ENCODE measurements at regions not wholly inside any gene's neighbourhood (a gene's known extent, or its start where the extent isn't known, plus 50 kb on each side); places are given as distances from the start of the nearest gene placed in this dataset.
"Not testable (repeated sequence)": the region's sequence is repeated elsewhere in the genome, so short reads cannot be mapped to it uniquely, and the experiment has no call there.

- no peaks in the 10 kb centered on the region for H3K36me3 ChIP-seq (ENCODE audit: control insufficient read depth, insufficient read depth, low read length)
- no peak overlapping the region for H3K27ac ChIP-seq (ENCODE audit: low read depth, low read length, severe bottlenecking)
- whole genome bisulfite sequencing, 2 experiments (ENCODE audit: insufficient coverage in 2 of 2) = 79 to 86% methylated on average over 10 of the region's 10 CpGs
- H3K4me3 ChIP-seq (ENCODE audit: extremely low read depth, insufficient read depth, low read length, poor library complexity, severe bottlenecking) = no peak overlapping the region
- peaks cover 2% of the 10 kb centered on the region for H3K4me1 ChIP-seq (ENCODE audit: control insufficient read depth, insufficient read depth, low read length, poor library complexity, severe bottlenecking)
- H3K9me3 ChIP-seq (ENCODE audit: control insufficient read depth, low read length) = no peaks in the 10 kb centered on the region
Measured at GRCh38 chr7:155386608-155387007, 71.3 kb upstream of the EN2 start.

- 87 to 93% methylated on average over 15 to 16 of the region's 16 CpGs for WGBS, 2 experiments (ENCODE audit: insufficient coverage in 2 of 2)
- Histone ChIP-seq H3K36me3 (ENCODE audit: control insufficient read depth, insufficient read depth, low read length) (no peaks in the 10 kb centered on the region), H3K27ac (ENCODE audit: low read depth, low read length, severe bottlenecking) (no peak overlapping the region), H3K4me1 (ENCODE audit: control insufficient read depth, insufficient read depth, low read length, poor library complexity, severe bottlenecking) (no peaks in the 10 kb centered on the region), H3K9me3 (ENCODE audit: control insufficient read depth, low read length) (no peaks in the 10 kb centered on the region), H3K4me3 (ENCODE audit: extremely low read depth, insufficient read depth, low read length, poor library complexity, severe bottlenecking) (no peak overlapping the region)
Measured at GRCh38 chr7:155387066-155387620, 70.8 kb upstream of the EN2 start.

GRCh38 chr7:155388561-155388960, 69.4 kb upstream of the EN2 start:
- WGBS, 2 experiments (ENCODE audit: insufficient coverage in 2 of 2) = 65 to 73% methylated on average over 8 to 9 of the region's 11 CpGs
- Histone ChIP-seq H3K9me3 (ENCODE audit: control insufficient read depth, low read length) (no peaks in the 10 kb centered on the region), H3K27ac (ENCODE audit: low read depth, low read length, severe bottlenecking) (no peak overlapping the region)

GRCh38 chr7:155391414-155391813, 66.5 kb upstream of the EN2 start:
- Histone ChIP-seq H3K4me1 (ENCODE audit: control insufficient read depth, insufficient read depth, low read length, poor library complexity, severe bottlenecking) (no peaks in the 10 kb centered on the region), H3K27ac (ENCODE audit: low read depth, low read length, severe bottlenecking) (no peak overlapping the region), H3K9me3 (ENCODE audit: control insufficient read depth, low read length) (no peaks in the 10 kb centered on the region), H3K36me3 (ENCODE audit: control insufficient read depth, insufficient read depth, low read length) (no peaks in the 10 kb centered on the region), H3K4me3 (ENCODE audit: extremely low read depth, insufficient read depth, low read length, poor library complexity, severe bottlenecking) (no peak overlapping the region)
- 74 to 76% methylated on average over 4 to 6 of the region's 8 CpGs for WGBS, 2 experiments (ENCODE audit: insufficient coverage in 2 of 2)

More at GRCh38 chr7:155388561-155388960, 69.4 kb upstream of the EN2 start:
- Histone ChIP-seq H3K4me3 (ENCODE audit: extremely low read depth, insufficient read depth, low read length, poor library complexity, severe bottlenecking) (no peak overlapping the region), H3K4me1 (ENCODE audit: control insufficient read depth, insufficient read depth, low read length, poor library complexity, severe bottlenecking) (no peaks in the 10 kb centered on the region), H3K36me3 (ENCODE audit: control insufficient read depth, insufficient read depth, low read length) (no peaks in the 10 kb centered on the region)

- H3K27ac ChIP-seq (ENCODE audit: low read depth, low read length, severe bottlenecking) = no peak overlapping the region
- no peak overlapping the region for H3K4me3 ChIP-seq (ENCODE audit: extremely low read depth, insufficient read depth, low read length, poor library complexity, severe bottlenecking)
- H3K4me1 ChIP-seq (ENCODE audit: control insufficient read depth, insufficient read depth, low read length, poor library complexity, severe bottlenecking) = no peaks in the 10 kb centered on the region
- H3K36me3 ChIP-seq (ENCODE audit: control insufficient read depth, insufficient read depth, low read length) = no peaks in the 10 kb centered on the region
- no peaks in the 10 kb centered on the region for H3K9me3 ChIP-seq (ENCODE audit: control insufficient read depth, low read length)
- WGBS, 2 experiments (ENCODE audit: insufficient coverage in 2 of 2) = 82 to 88% methylated on average over 9 to 11 of the region's 11 CpGs
Measured at GRCh38 chr7:155392726-155393570, 65.0 kb upstream of the EN2 start.

- H3K9me3 ChIP-seq (ENCODE audit: control insufficient read depth, low read length) = no peaks in the 10 kb centered on the region
- 96 to 98% methylated on average over 4 to 7 of the region's 7 CpGs for WGBS, 2 experiments (ENCODE audit: insufficient coverage in 2 of 2)
- no peak overlapping the region for H3K27ac ChIP-seq (ENCODE audit: low read depth, low read length, severe bottlenecking)
- H3K36me3 ChIP-seq (ENCODE audit: control insufficient read depth, insufficient read depth, low read length) = no peaks in the 10 kb centered on the region
- no peak overlapping the region for H3K4me3 ChIP-seq (ENCODE audit: extremely low read depth, insufficient read depth, low read length, poor library complexity, severe bottlenecking)
- H3K4me1 ChIP-seq (ENCODE audit: control insufficient read depth, insufficient read depth, low read length, poor library complexity, severe bottlenecking) = no peaks in the 10 kb centered on the region
Measured at GRCh38 chr7:155394413-155394812, 63.5 kb upstream of the EN2 start.

- 80 to 82% methylated on average over 12 of the region's 17 CpGs for WGBS, 2 experiments (ENCODE audit: insufficient coverage in 2 of 2)
- Histone ChIP-seq H3K27ac (ENCODE audit: low read depth, low read length, severe bottlenecking) (no peak overlapping the region), H3K36me3 (ENCODE audit: control insufficient read depth, insufficient read depth, low read length) (no peaks in the 10 kb centered on the region), H3K4me1 (ENCODE audit: control insufficient read depth, insufficient read depth, low read length, poor library complexity, severe bottlenecking) (no peaks in the 10 kb centered on the region), H3K9me3 (ENCODE audit: control insufficient read depth, low read length) (no peaks in the 10 kb centered on the region), H3K4me3 (ENCODE audit: extremely low read depth, insufficient read depth, low read length, poor library complexity, severe bottlenecking) (no peak overlapping the region)
Measured at GRCh38 chr7:155395176-155395797, 62.6 kb upstream of the EN2 start.

- Histone ChIP-seq H3K9me3 (ENCODE audit: control insufficient read depth, low read length) (peaks cover under 1% of the 10 kb centered on the region), H3K4me1 (ENCODE audit: control insufficient read depth, insufficient read depth, low read length, poor library complexity, severe bottlenecking) (no peaks in the 10 kb centered on the region), H3K36me3 (ENCODE audit: control insufficient read depth, insufficient read depth, low read length) (no peaks in the 10 kb centered on the region), H3K27ac (ENCODE audit: low read depth, low read length, severe bottlenecking) (no peak overlapping the region), H3K4me3 (ENCODE audit: extremely low read depth, insufficient read depth, low read length, poor library complexity, severe bottlenecking) (no peak overlapping the region)
- WGBS, 2 experiments (ENCODE audit: insufficient coverage in 2 of 2) = 84 to 92% methylated on average over 11 to 16 of the region's 16 CpGs
Measured at GRCh38 chr7:155396661-155397060, 61.3 kb upstream of the EN2 start.

- H3K4me1 ChIP-seq (ENCODE audit: control insufficient read depth, insufficient read depth, low read length, poor library complexity, severe bottlenecking); H3K9me3 ChIP-seq (ENCODE audit: control insufficient read depth, low read length); H3K36me3 ChIP-seq (ENCODE audit: control insufficient read depth, insufficient read depth, low read length); H3K27ac ChIP-seq (ENCODE audit: low read depth, low read length, severe bottlenecking); H3K4me3 ChIP-seq (ENCODE audit: extremely low read depth, insufficient read depth, low read length, poor library complexity, severe bottlenecking): not testable (repeated sequence)
- 89 to 93% methylated on average over 13 to 27 of the region's 49 CpGs for WGBS, 2 experiments (ENCODE audit: insufficient coverage in 2 of 2)
Measured at GRCh38 chr7:155397758-155398714, 59.9 kb upstream of the EN2 start.

- Histone ChIP-seq H3K36me3 (ENCODE audit: control insufficient read depth, insufficient read depth, low read length) (no peaks in the 10 kb centered on the region), H3K27ac (ENCODE audit: low read depth, low read length, severe bottlenecking) (no peak overlapping the region), H3K9me3 (ENCODE audit: control insufficient read depth, low read length) (peaks cover 5% of the 10 kb centered on the region), H3K4me3 (ENCODE audit: extremely low read depth, insufficient read depth, low read length, poor library complexity, severe bottlenecking) (no peak overlapping the region), H3K4me1 (ENCODE audit: control insufficient read depth, insufficient read depth, low read length, poor library complexity, severe bottlenecking) (no peaks in the 10 kb centered on the region)
- 77 to 83% methylated on average over 14 of the region's 14 CpGs for WGBS, 2 experiments (ENCODE audit: insufficient coverage in 2 of 2)
Measured at GRCh38 chr7:155398944-155399343, 59.0 kb upstream of the EN2 start.
